IMR-90 (cell line): ENCODE measurements at regions not wholly inside any gene's neighbourhood (a gene's known extent, or its start where the extent isn't known, plus 50 kb on each side); places are given as distances from the start of the nearest gene placed in this dataset.

Source experiments
- ATAC-seq: fragments of 200-7000 bp; cut with Tn5 transposase; 2 replicates; pipeline ENCODE4 v1.9.1; 2020; ENCODE audit warnings: low read depth, mild to moderate bottlenecking, moderate library complexity
- BruUV-seq: library from RNA; stranded (reverse); fragments of 400-500 nt; replicated peaks from 2 replicates; lab custom pipeline; 2021; lab: Mats Ljungman, UMichigan
- CTCF ChIA-PET: fragments of 300-600 bp; formaldehyde crosslinking; extraction: SDS; loops from one replicate; lab custom pipeline; 2021; ENCODE audit warnings: antibody characterized with exemption; lab: Yijun Ruan, JAX
- POLR2A ChIA-PET: fragments of 300-600 bp; sonication (Branson Sonifier 250); formaldehyde crosslinking; loops from one replicate; lab custom pipeline; 2022; ENCODE audit warnings: antibody characterized with exemption; ENCODE audit not compliant: unreplicated experiment; lab: Charles Lee
- DNase-seq: peaks from one replicate; pipeline ENCODE4 v3.0.0; 2013
- H2AFZ ChIP-seq: replicated peaks from 2 replicates; pipeline ENCODE3; 2013; ENCODE audit warnings: low read length, mild to moderate bottlenecking; ENCODE audit not compliant: poor library complexity
- H2AK5ac ChIP-seq: 2 replicates; pipeline ENCODE4 v1.6.1; 2013; ENCODE audit warnings: low read depth, low read length, inconsistent platforms
- H2AK9ac ChIP-seq: replicated peaks from 2 replicates; pipeline ENCODE3; 2013; ENCODE audit warnings: mild to moderate bottlenecking, low read depth, low read length, moderate library complexity; ENCODE audit not compliant: poor library complexity
- H2BK120ac ChIP-seq: 2 replicates; pipeline ENCODE4 v1.6.1; 2013; ENCODE audit warnings: low read depth, low read length, inconsistent platforms
- H2BK15ac ChIP-seq: 3 replicates; pipeline ENCODE4 v1.6.1; 2013; ENCODE audit warnings: low read depth, low read length, inconsistent platforms
- H2BK20ac ChIP-seq: 2 replicates; pipeline ENCODE4 v1.6.1; 2013; ENCODE audit warnings: low read depth, mild to moderate bottlenecking, inconsistent platforms, low read length, moderate library complexity
- H2BK5ac ChIP-seq: 2 replicates; pipeline ENCODE4 v1.6.1; 2013; ENCODE audit warnings: mild to moderate bottlenecking, low read depth, low read length, inconsistent platforms; ENCODE audit not compliant: poor library complexity, severe bottlenecking
- H3K14ac ChIP-seq: replicated peaks from 2 replicates; pipeline ENCODE4 v1.6.1; 2013; ENCODE audit warnings: low read depth, low read length, inconsistent platforms
- H3K18ac ChIP-seq: 2 replicates; pipeline ENCODE4 v1.6.1; 2013; ENCODE audit warnings: low read depth, low read length, control low read depth
- H3K23ac ChIP-seq: 2 replicates; pipeline ENCODE4 v1.6.1; 2013; ENCODE audit warnings: low read depth, low read length, inconsistent platforms
- H3K27ac ChIP-seq: 2 replicates; pipeline ENCODE4 v1.5.1; 2013; ENCODE audit warnings: mild to moderate bottlenecking, control low read depth, low read length; ENCODE audit not compliant: insufficient read depth
- H3K27me3 ChIP-seq: 2 replicates; pipeline ENCODE4 v1.6.1; 2013; ENCODE audit warnings: low read length; ENCODE audit not compliant: control insufficient read depth, insufficient read depth
- H3K36me3 ChIP-seq: 2 replicates; pipeline ENCODE4 v1.6.1; 2013; ENCODE audit warnings: low read length, mixed read lengths; ENCODE audit not compliant: control insufficient read depth, insufficient read depth
- H3K4ac ChIP-seq: 2 replicates; pipeline ENCODE4 v1.6.1; 2013; ENCODE audit warnings: low read depth, low read length, inconsistent platforms
- H3K4me1 ChIP-seq: 2 replicates; pipeline ENCODE4 v1.6.1; 2013; ENCODE audit warnings: low read length, mixed read lengths; ENCODE audit not compliant: control insufficient read depth, insufficient read depth
- H3K4me2 ChIP-seq: 2 replicates; pipeline ENCODE4 v1.6.1; 2013; ENCODE audit warnings: low read depth, mild to moderate bottlenecking, control low read depth, low read length, moderate library complexity
- H3K4me3 ChIP-seq: 2 replicates; pipeline ENCODE4 v1.5.1; 2013; ENCODE audit warnings: low read depth, mild to moderate bottlenecking, control low read depth, low read length, moderate library complexity; ENCODE audit not compliant: insufficient read depth
- H3K56ac ChIP-seq: 2 replicates; pipeline ENCODE4 v1.6.1; 2013; ENCODE audit warnings: low read length, inconsistent platforms; ENCODE audit not compliant: insufficient read depth; ENCODE audit errors: extremely low read depth
- H3K79me1 ChIP-seq, 2 experiments: 2 replicates each; pipeline ENCODE4 v1.6.1; 2013; ENCODE audit warnings: low read length in 2 of 2, inconsistent platforms in 1 of 2, low read depth in 1 of 2
- H3K9ac ChIP-seq: 2 replicates; pipeline ENCODE4 v1.6.1; 2013; ENCODE audit warnings: low read depth, low read length, control low read depth
- H3K9me1 ChIP-seq: 2 replicates; pipeline ENCODE4 v1.6.1; 2013; ENCODE audit warnings: low read length, inconsistent platforms; ENCODE audit not compliant: insufficient read depth
- H3K9me3 ChIP-seq: 2 replicates; pipeline ENCODE4 v1.6.1; 2013; ENCODE audit warnings: low read length; ENCODE audit not compliant: control insufficient read depth, insufficient read depth
- H4K20me1 ChIP-seq: 2 replicates; pipeline ENCODE4 v1.6.1; 2013; ENCODE audit warnings: low read length, inconsistent platforms; ENCODE audit not compliant: insufficient read depth
- H4K5ac ChIP-seq: 2 replicates; pipeline ENCODE4 v1.6.1; 2013; ENCODE audit warnings: mild to moderate bottlenecking, low read depth, low read length, control low read depth
- H4K8ac ChIP-seq, 2 experiments: 2 replicates each; pipeline ENCODE4 v1.6.1; 2013; ENCODE audit warnings: low read depth in 2 of 2, low read length in 2 of 2, control low read depth in 1 of 2, inconsistent platforms in 1 of 2
- H4K91ac ChIP-seq: 2 replicates; pipeline ENCODE4 v1.6.1; 2013; ENCODE audit warnings: low read depth, low read length, inconsistent platforms; ENCODE audit not compliant: insufficient read depth
- BHLHE40 ChIP-seq: fragments of 150-350 bp; IDR thresholded peaks from 2 replicates; pipeline ENCODE4 v1.6.1; 2016; ENCODE audit warnings: mild to moderate bottlenecking, low read depth, low read length
- CHD1 ChIP-seq: IDR thresholded peaks from 2 replicates; pipeline ENCODE4 v1.6.1; 2012; ENCODE audit warnings: low read depth, low read length, improper control_type of control experiment
- MXI1 ChIP-seq: IDR thresholded peaks from 2 replicates; pipeline ENCODE4 v1.6.1; 2012; ENCODE audit warnings: low read depth, mild to moderate bottlenecking, low read length, moderate library complexity, borderline replicate concordance
- RFX5 ChIP-seq: IDR thresholded peaks from 2 replicates; pipeline ENCODE4 v1.8.0; 2012; ENCODE audit warnings: low read depth, mild to moderate bottlenecking, low read length, moderate library complexity
- WGBS, 2 experiments: methylation state at CpG; one replicate each; pipeline versions ENCODE4 v1.1.5 to v1.1.7; 2013; ENCODE audit warnings: missing lambda C conversion rate in 2 of 2; ENCODE audit not compliant: insufficient read length in 1 of 2; ENCODE audit errors: extremely low coverage in 2 of 2; 5-methylcytosine and 5-hydroxymethylcytosine counted together
- dilution Hi-C: fragments of 300-500 bp; cut with HindIII; formaldehyde crosslinking; loops from one replicate; pipeline ENCODE4 v1.14.3; 2018; ENCODE audit warnings: low sequenced_read_pairs; ENCODE audit not compliant: unreplicated experiment
- in situ Hi-C: fragments of 300-500 bp; cut with MboI; formaldehyde crosslinking; loops from 3 replicates; pipeline ENCODE4 v1.14.3; 2019; ENCODE audit warnings: low sequenced_read_pairs, inconsistent platforms, mixed read lengths
- intact Hi-C: fragments of 100-400 bp; cut with micrococcal nuclease; formaldehyde crosslinking; loops from 2 replicates; pipeline ENCODE4 v1.10.0; 2022

DNA sequence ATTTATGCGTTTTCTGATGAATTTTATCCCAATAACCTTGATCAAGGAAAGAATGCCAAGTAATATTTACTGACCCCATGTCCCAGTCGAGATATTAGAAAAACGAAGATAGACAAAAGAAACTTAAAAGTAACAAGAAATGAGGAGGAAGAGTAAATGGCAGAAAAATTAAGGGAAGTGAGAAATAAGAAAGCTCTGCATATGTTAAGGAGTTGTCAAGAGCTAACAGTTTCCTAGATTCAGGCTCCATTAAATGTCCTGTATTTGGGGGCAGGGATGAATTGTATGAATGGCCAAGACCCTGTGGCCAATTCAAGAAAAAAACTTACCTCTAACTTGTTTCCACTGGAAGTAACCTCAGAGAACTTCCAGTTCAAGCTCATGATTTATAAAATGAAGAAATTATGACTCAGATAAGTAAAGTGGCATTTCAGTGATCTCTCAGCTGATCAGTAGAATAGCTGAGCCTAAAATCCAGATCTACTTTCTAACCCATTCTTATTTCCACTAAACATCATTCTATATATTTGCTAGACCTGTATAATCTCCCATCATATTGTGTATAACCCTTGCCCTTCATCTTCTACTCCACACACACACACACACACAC, 73.2 kb downstream of the ZC3H11B start:
- Histone ChIP-seq H3K56ac (no peak overlapping the region), H2AFZ (no peak overlapping the region), H3K9me3 (no peaks in the 10 kb centered on the region), H2AK5ac (no peak overlapping the region), H3K27me3 (no peaks in the 10 kb centered on the region; the same call in 1 of the 2 replicates), H3K9me1 (no peaks in the 10 kb centered on the region), H3K23ac (no peak overlapping the region), H3K4me1 (no peaks in the 10 kb centered on the region), H2BK15ac (no peak overlapping the region), H4K20me1 (no peaks in the 10 kb centered on the region), H3K4me3 (no peak overlapping the region), H3K18ac (no peak overlapping the region), H3K79me1 (no peaks in the 10 kb centered on the region), H2AK9ac (no peak overlapping the region), H4K91ac (no peak overlapping the region), H3K9ac (no peak overlapping the region), H3K4me2 (no peak overlapping the region), H2BK20ac (no peak overlapping the region), H4K8ac (no peak overlapping the region), H3K36me3 (no peaks in the 10 kb centered on the region), H3K4ac (no peak overlapping the region), H2BK120ac (no peak overlapping the region), H4K5ac (no peak overlapping the region), H3K27ac (no peak overlapping the region), H3K14ac (no peak overlapping the region), H2BK5ac (no peak overlapping the region)
- TF ChIP-seq CHD1 (no peak), BHLHE40 (no peak), RFX5 (no peak), MXI1 (no peak)
- dilution Hi-C loops: no loop called here
- in situ Hi-C loops: no loop called here
- no CpG with 5 or more reads among the region's 3 CpGs for WGBS, 2 experiments
- no peak for ATAC-seq
- DNase-seq: no peak
- intact Hi-C loops: no loop called here
- ChIA-PET CTCF (no interaction called here), POLR2A (no interaction called here)
- BruUV-seq: no TSS peak
